HEK293T (cell line): ENCODE measurements at regions not wholly inside any gene's neighbourhood (a gene's known extent, or its start where the extent isn't known, plus 50 kb on each side); places are given as distances from the start of the nearest gene placed in this dataset.

Experiments
- CTCF ChIA-PET: fragments of 350-600 bp; formaldehyde crosslinking; extraction: SDS; loops from one replicate; lab custom pipeline; 2021; ENCODE audit warnings: antibody characterized with exemption, inconsistent platforms; lab: Yijun Ruan, JAX
- POLR2A ChIA-PET: fragments of 350-600 bp; formaldehyde crosslinking; extraction: SDS; loops from one replicate; lab custom pipeline; 2020; ENCODE audit warnings: antibody characterized with exemption, inconsistent platforms; lab: Yijun Ruan, JAX
- DNase-seq: peaks from one replicate; pipeline ENCODE4 v3.0.0; 2012; ENCODE audit warnings: mixed read lengths; ENCODE audit errors: extremely low spot score
- ARNT ChIP-seq: fragments of 450-650 bp; IDR thresholded peaks from 2 replicates; pipeline ENCODE4 v1.6.1; 2017; ENCODE audit warnings: mild to moderate bottlenecking
- BHLHE40 ChIP-seq: fragments of 450-650 bp; IDR thresholded peaks from 2 replicates; pipeline ENCODE4 v1.6.1; 2016; ENCODE audit warnings: mild to moderate bottlenecking, moderate library complexity, borderline replicate concordance
- CTBP1 ChIP-seq: fragments of 450-650 bp; IDR thresholded peaks from 2 replicates; pipeline ENCODE4 v1.6.1; 2016; ENCODE audit warnings: borderline replicate concordance
- ELF4 ChIP-seq: fragments of 450-650 bp; IDR thresholded peaks from 2 replicates; pipeline ENCODE4 v1.6.1; 2017; ENCODE audit warnings: antibody characterized with exemption
- FOXA1 ChIP-seq: fragments of 450-650 bp; IDR thresholded peaks from 2 replicates; pipeline ENCODE4 v1.6.1; 2016; ENCODE audit warnings: mild to moderate bottlenecking
- FOXK2 ChIP-seq: fragments of 450-650 bp; IDR thresholded peaks from 2 replicates; pipeline ENCODE4 v1.6.1; 2016; ENCODE audit warnings: mild to moderate bottlenecking
- FOXM1 ChIP-seq: fragments of 450-650 bp; IDR thresholded peaks from 2 replicates; pipeline ENCODE4 v1.6.1; 2017; ENCODE audit warnings: mild to moderate bottlenecking, borderline replicate concordance
- HDGF ChIP-seq: fragments of 450-650 bp; IDR thresholded peaks from 2 replicates; pipeline ENCODE4 v1.6.1; 2017; ENCODE audit warnings: antibody characterized with exemption, borderline replicate concordance
- L3MBTL2 ChIP-seq: fragments of 450-650 bp; conservative IDR thresholded peaks from 2 replicates; pipeline ENCODE4 v1.6.1; 2016; ENCODE audit warnings: mild to moderate bottlenecking
- LEF1 ChIP-seq: fragments of 450-650 bp; IDR thresholded peaks from 2 replicates; pipeline ENCODE4 v1.6.1; 2017; ENCODE audit warnings: mild to moderate bottlenecking, borderline replicate concordance
- NFRKB ChIP-seq: fragments of 450-650 bp; IDR thresholded peaks from 2 replicates; pipeline ENCODE4 v1.6.1; 2016; ENCODE audit warnings: mild to moderate bottlenecking, moderate library complexity
- PKNOX1 ChIP-seq: fragments of 450-650 bp; IDR thresholded peaks from 2 replicates; pipeline ENCODE4 v1.6.1; 2016
- SP1 ChIP-seq: fragments of 450-650 bp; IDR thresholded peaks from 2 replicates; pipeline ENCODE4 v1.6.1; 2017
- SUZ12 ChIP-seq: fragments of 450-650 bp; IDR thresholded peaks from 2 replicates; pipeline ENCODE4 v1.6.1; 2016; ENCODE audit warnings: mild to moderate bottlenecking
- TARDBP ChIP-seq: fragments of 450-650 bp; IDR thresholded peaks from 2 replicates; pipeline ENCODE4 v1.6.1; 2016
- ZNF384 ChIP-seq: fragments of 450-650 bp; IDR thresholded peaks from 2 replicates; pipeline ENCODE4 v1.6.1; 2016

- CTCF ChIA-PET, result no interaction called here
- POLR2A ChIA-PET, result no interaction called here
- TF ChIP-seq ZNF384 (no peak), ELF4 (no peak), LEF1 (no peak), SUZ12 (no peak), NFRKB (no peak), PKNOX1 (no peak), CTBP1 (no peak), HDGF (no peak), TARDBP (no peak)
- no peak for DNase-seq
Observed at GRCh38 chr1:43035821-43036741, 77.4 kb upstream of the SLC2A1 start.

GRCh38 chr1:43034778-43035177 is 76.1 kb upstream of the SLC2A1 start:
- ChIA-PET POLR2A (no interaction called here), CTCF (no interaction called here)
- DNase-seq, result no peak
- TF ChIP-seq NFRKB, result no peak
- no peak for TF ChIP-seq ZNF384
- no peak for TF ChIP-seq BHLHE40

- ChIA-PET POLR2A (no interaction called here), CTCF (no interaction called here)
- no peak for DNase-seq
- TF ChIP-seq PKNOX1 (no peak), HDGF (no peak), FOXK2 (no peak), ARNT (no peak), LEF1 (no peak), FOXA1 (no peak), BHLHE40 (no peak), L3MBTL2 (no peak), TARDBP (no peak), NFRKB (no peak), ELF4 (no peak), SP1 (no peak), SUZ12 (no peak), FOXM1 (no peak), CTBP1 (no peak), ZNF384 (no peak)
Observed at GRCh38 chr1:43034195-43034658, 75.6 kb upstream of the SLC2A1 start.

GRCh38 chr1:43031316-43032203 is 72.9 kb upstream of the SLC2A1 start:
- TF ChIP-seq CTBP1, result no peak
- no peak for TF ChIP-seq ARNT
- TF ChIP-seq L3MBTL2, result no peak
- TF ChIP-seq FOXK2, result no peak
- TF ChIP-seq HDGF, result no peak
- TF ChIP-seq BHLHE40, result no peak
- no peak for TF ChIP-seq ELF4
- TF ChIP-seq SP1, result no peak
- TF ChIP-seq ZNF384, result no peak
- no peak for TF ChIP-seq SUZ12
- POLR2A ChIA-PET, result no interaction called here
- CTCF ChIA-PET, result no interaction called here
- no peak for DNase-seq

GRCh38 chr1:43024905-43025304 is 66.2 kb upstream of the SLC2A1 start:
- ChIA-PET CTCF (no interaction called here), POLR2A (no interaction called here)
- TF ChIP-seq SP1 (no peak), FOXK2 (no peak), ELF4 (no peak), LEF1 (no peak), ARNT (no peak), PKNOX1 (no peak), FOXA1 (no peak), SUZ12 (no peak)
- DNase-seq, result no peak
